ENCODE measurements at regions not wholly inside any gene's neighbourhood (a gene's known extent, or its start where the extent isn't known, plus 50 kb on each side); places are given as distances from the start of the nearest gene placed in this dataset.
A peak's percentile ranks its signal among the peaks of the same experiment; 100 is the strongest.

DNA sequence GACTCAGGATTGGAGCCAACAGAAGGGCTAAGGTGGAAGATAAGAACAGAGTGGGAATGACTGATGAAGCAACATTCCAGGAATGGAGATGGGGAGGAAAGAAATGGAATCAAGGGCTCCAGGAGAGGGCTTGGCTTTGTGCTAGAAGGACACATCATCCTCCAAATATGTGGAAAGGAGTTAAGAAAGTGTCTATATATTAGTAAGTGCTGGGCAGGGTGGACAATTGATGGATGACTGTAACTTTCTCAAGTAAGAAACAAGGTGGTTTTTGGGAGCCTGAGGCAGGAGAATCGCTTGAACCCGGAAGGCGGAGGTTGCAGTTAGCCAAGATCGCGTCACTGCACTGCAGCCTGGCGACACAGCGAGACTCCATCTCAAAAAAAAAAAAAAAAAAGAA lies 71.6 kb upstream of the NFKB1 start:
- Mint-ChIP-seq H3K9me3 (no peaks in the 10 kb centered on the region), H3K4me1 (peaks cover 6% of the 10 kb centered on the region), H3K4me3 (peak overlapping the region; percentile 3), H3K27me3 (no peaks in the 10 kb centered on the region), H3K27ac (no peak overlapping the region), H3K36me3 (ENCODE audit: low read depth) (no peaks in the 10 kb centered on the region)
- no peak for DNase-seq
- ATAC-seq: no peak

DNA sequence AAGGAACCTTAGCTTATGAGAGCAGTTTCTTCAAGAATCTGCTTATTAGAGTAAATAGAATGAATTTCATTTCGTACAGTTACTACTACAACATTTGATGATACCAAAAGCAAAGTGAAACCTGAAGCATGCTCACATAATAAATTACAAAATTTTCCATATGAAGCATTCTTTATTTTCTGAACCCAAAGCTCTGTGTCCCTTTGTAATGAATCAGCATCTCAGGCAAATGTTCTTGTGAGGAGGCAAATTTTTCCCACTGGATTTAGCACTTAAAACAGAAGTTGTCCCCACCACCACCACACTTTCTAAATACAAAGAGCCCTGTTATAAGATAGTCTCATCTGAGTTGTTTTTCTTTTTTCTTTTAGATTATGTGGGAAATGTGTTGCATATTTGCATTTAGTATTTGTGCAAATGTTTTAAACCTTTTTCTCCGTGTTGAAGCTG lies 70.7 kb upstream of the NFKB1 start:
- no peak for ATAC-seq
- H3K27me3 Mint-ChIP-seq: no peaks in the 10 kb centered on the region
- H3K9me3 Mint-ChIP-seq: no peaks in the 10 kb centered on the region

DNA sequence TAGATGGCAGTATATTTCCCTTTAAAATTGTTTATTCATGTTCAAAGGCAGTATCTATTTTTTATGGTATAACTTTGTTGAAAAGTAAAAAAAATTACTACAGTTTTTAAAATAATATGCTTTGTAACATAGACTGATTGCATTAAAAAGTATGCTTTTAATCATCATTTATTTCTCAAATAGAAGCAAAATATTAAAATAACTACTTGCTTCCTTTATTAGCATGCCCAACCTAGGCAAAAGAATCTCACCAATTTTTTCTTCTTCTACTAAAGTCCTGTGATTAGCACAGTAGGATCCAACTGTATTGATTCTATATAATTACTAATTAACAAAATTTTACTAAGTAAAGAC lies 69.6 kb upstream of the NFKB1 start:
- no peaks in the 10 kb centered on the region for H3K27me3 Mint-ChIP-seq
- ATAC-seq (no peak), DNase-seq (no peak)
- peak overlapping the region; percentile 82 for H3K27ac Mint-ChIP-seq
- H3K36me3 Mint-ChIP-seq (ENCODE audit: low read depth): no peaks in the 10 kb centered on the region
- peaks cover 6% of the 10 kb centered on the region for H3K4me1 Mint-ChIP-seq
- peak overlapping the region; percentile 79 for H3K4me3 Mint-ChIP-seq
- H3K9me3 Mint-ChIP-seq: peaks cover 3% of the 10 kb centered on the region

More for the DNA sequence above, 70.7 kb upstream of the NFKB1 start:
- Mint-ChIP-seq H3K4me3 (peak overlapping the region; percentile 79), H3K4me1 (peaks cover 6% of the 10 kb centered on the region), H3K27ac (peak overlapping the region; percentile 82), H3K36me3 (ENCODE audit: low read depth) (no peaks in the 10 kb centered on the region)
- no peak for DNase-seq

DNA sequence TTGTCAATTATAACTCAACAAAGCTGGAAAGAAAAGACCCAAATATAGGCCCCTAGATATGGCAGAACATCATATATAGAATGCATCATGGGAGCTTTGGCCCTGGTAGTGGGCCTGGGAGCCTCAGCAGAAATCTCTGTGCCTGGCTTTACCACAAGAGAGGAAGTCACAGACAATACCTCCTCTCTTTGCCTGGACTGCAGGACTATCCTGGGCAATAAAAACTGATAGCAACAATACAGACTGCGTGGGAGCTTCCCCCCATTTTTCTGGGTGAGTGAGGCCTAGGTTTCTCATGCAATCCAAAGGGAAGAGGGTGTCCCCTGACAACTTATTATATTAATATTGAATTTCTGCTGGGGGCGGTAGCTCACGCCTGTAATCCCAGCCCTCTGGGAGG lies 64.0 kb upstream of the NFKB1 start:
- Mint-ChIP-seq H3K4me1 (no peaks in the 10 kb centered on the region), H3K27me3 (no peaks in the 10 kb centered on the region), H3K36me3 (ENCODE audit: low read depth) (no peaks in the 10 kb centered on the region), H3K9me3 (peaks cover 5% of the 10 kb centered on the region), H3K4me3 (no peak overlapping the region), H3K27ac (no peak overlapping the region)
- ATAC-seq: no peak
- DNase-seq: no peak

DNA sequence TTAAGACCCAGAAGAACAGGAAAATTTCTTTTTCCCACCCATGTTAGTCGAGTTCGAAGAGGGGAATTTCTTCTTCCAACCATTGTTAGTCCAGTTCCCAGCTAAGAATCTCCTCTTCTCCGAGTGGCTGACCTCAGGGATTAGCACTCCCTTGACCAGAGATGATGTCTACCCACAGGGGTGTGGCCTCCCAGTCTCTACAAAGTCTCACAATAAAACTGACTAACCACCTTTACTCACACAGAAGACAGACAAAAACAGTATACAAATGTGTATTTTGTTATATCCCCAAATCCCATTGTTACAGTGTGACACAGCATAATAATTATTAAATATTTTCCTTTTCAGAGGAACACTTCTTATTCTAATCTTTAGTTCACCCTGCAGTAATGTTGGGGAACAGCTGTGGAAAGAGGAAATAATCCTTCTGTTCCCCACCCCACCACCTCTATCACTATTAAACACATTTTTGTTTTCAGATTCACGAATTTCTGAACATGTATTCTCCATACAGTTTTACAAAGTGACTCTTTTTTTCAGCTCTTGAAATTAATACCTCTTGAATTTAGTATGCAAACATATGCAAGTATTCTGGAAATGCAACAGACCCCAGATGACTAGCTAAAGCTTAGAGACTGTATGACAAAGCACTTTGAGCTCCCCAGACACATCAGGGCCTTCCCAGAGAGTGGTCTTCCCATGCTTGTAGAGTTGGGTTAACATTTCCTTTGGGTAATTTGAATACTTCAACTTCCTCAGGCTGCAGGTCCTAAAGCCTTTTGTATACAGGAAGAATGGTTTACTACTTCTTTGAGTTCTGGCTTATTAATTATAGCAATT lies 62.5 kb upstream of the NFKB1 start:
- no peaks in the 10 kb centered on the region for H3K36me3 Mint-ChIP-seq (ENCODE audit: low read depth)
- H3K27ac Mint-ChIP-seq: no peak overlapping the region
- no peak for DNase-seq
- no peaks in the 10 kb centered on the region for H3K4me1 Mint-ChIP-seq
- H3K9me3 Mint-ChIP-seq: peaks cover 5% of the 10 kb centered on the region
- no peak overlapping the region for H3K4me3 Mint-ChIP-seq
- ATAC-seq: no peak
- H3K27me3 Mint-ChIP-seq: peaks cover 2% of the 10 kb centered on the region

DNA sequence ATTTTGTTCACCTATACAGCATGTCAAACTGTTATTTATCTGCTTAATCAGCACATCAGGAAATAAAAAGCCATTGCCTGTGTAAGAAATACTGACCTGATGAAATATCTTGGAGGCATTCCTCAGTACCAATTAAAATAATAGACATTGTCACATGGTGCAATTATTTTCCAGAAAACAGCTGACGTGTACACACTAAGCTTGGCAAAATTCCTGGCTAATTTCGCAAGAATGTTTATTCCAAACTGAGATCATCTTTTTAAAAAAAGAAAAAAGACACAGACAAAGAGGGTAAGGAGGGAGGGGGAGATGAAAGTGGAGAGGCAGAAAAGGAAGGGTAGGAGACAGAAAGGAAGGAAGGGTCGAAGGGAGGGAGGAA lies 61.9 kb upstream of the NFKB1 start:
- no peak for DNase-seq
- Mint-ChIP-seq H3K9me3 (peaks cover 5% of the 10 kb centered on the region), H3K27me3 (peaks cover 2% of the 10 kb centered on the region), H3K4me1 (no peaks in the 10 kb centered on the region), H3K27ac (no peak overlapping the region), H3K36me3 (ENCODE audit: low read depth) (no peaks in the 10 kb centered on the region), H3K4me3 (no peak overlapping the region)
- ATAC-seq: no peak

DNA sequence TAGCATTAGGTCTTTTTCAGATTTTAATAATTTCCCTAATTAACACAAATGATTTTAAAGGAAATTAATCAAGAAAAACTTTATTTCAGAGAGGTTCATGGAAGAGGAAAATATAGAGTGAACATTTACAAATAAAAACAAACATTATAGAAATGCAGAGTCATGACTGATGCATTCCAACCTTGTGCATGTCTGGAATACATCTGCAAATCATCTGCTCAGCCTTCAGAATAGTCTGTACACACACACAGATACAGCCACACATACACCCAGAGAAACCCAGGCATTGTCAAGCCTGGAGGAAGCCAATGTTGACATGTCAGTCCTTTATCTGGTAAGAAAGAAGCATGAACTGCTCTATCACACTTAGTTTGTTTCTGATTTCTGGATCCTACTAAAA lies 61.3 kb upstream of the NFKB1 start:
- ATAC-seq: no peak
- Mint-ChIP-seq H3K4me1 (no peaks in the 10 kb centered on the region), H3K4me3 (no peak overlapping the region), H3K36me3 (ENCODE audit: low read depth) (no peaks in the 10 kb centered on the region), H3K9me3 (peaks cover 5% of the 10 kb centered on the region), H3K27me3 (peaks cover 2% of the 10 kb centered on the region), H3K27ac (no peak overlapping the region)
- no peak for DNase-seq

DNA sequence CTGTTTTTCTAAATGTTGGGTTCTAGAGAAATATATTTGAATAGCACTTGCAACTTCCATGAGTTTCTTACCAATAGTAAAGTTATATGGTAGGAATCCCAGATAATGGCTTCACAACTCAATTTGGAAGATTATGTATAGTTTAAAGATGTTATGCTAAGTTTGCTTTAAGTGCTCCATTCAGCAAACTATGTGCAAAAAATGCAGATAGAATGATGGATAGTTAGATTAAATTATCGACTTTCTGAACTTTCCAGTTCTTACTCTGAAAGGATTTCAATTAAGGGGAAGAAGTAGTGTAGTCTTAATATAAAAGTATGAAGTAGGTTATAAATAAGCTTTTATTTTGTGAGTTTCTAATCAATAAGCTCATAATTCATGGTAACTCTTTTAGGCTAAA lies 60.7 kb upstream of the NFKB1 start:
- no peak overlapping the region for H3K27ac Mint-ChIP-seq
- DNase-seq (no peak), ATAC-seq (no peak)
- H3K4me1 Mint-ChIP-seq: no peaks in the 10 kb centered on the region
- H3K36me3 Mint-ChIP-seq (ENCODE audit: low read depth): no peaks in the 10 kb centered on the region
- H3K9me3 Mint-ChIP-seq: peaks cover 5% of the 10 kb centered on the region
- H3K4me3 Mint-ChIP-seq: no peak overlapping the region
- H3K27me3 Mint-ChIP-seq: peaks cover 2% of the 10 kb centered on the region

DNA sequence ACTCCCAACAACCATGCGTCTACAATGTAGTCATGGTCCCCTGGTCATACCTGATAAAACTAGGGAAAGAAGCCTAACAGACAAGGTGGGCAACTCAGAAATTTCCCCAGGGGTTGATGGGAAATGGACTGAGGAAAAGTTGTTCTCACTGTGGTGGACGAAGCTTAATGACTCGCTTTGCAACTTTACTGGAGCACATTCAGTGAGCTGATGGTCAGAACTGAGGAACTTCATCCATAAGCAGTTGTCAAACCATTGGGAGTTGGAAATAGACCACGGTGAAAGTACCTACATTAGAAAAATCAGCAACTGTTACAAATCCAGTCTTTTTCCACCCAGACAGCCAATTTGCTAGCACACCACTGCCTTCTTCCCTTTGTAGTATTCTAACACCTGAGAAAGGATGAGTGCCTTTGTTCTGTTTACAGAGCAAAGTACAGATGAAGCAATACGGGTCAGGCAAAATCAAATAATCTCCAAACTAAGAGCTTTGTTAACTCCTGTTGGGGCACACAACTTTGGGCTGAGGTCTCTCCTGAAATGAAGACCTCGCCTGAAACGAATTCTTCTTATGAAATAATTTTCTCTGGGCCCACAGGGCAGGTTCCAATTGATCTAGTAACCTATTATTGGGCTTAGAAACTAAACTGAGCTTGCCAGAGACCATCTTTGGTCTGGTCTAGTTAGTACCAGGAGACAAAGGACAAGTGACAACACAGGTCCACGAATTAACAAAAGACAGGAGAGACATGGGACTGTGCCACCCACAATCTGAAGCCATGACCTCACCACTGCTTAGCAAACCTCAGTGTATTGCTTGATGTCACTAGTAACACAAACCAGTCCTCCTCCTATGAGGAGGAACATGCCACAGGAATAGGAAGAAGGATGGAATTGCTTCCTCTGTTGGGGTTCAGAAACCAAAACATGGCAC lies 58.9 kb upstream of the NFKB1 start:
- Mint-ChIP-seq H3K9me3 (no peaks in the 10 kb centered on the region), H3K4me1 (peaks cover 3% of the 10 kb centered on the region), H3K27ac (no peak overlapping the region), H3K4me3 (no peak overlapping the region), H3K27me3 (peaks cover 2% of the 10 kb centered on the region), H3K36me3 (ENCODE audit: low read depth) (no peaks in the 10 kb centered on the region)
- no peak for DNase-seq
- ATAC-seq: no peak

DNA sequence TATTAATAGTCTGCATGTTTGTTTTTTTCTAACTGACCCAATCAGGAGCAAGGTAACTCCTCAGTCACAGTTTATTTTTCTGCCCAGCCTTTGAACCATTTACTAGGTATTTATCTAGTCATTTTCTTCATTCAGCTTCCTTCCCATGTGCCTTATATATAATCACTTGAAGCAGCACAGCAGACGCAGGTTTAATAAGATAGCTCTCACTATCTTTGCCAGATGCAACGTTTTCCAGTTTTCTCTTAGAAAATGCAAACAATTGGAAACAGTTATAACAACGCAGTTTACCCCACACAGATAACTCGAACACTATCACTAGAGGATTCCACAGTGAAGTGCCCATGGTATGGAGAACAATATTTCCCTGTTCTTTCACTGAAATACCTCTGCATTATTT lies 56.4 kb upstream of the NFKB1 start:
- DNase-seq (no peak), ATAC-seq (no peak)
- Mint-ChIP-seq H3K27me3 (peaks cover 2% of the 10 kb centered on the region), H3K27ac (no peak overlapping the region), H3K4me1 (peaks cover 6% of the 10 kb centered on the region), H3K4me3 (no peak overlapping the region), H3K36me3 (ENCODE audit: low read depth) (no peaks in the 10 kb centered on the region), H3K9me3 (no peaks in the 10 kb centered on the region)

DNA sequence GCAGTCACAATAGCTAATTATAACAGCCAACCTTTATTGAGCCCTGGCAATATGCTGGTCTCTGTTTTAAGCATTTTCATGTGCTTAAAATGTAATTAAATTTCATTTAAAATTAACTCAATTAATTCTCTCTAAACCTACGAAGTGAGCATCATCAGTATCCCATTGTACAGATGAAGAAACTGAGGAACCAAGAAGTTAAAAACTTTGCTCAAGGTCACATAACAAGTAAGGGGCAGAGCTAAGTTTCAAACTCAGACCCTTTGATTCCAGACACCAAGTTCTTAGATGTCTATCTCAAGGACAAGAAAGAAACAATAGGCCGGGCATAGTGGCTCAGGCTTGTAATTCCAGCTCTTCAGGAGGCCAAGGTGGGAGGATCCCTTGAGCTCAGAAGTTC lies 55.9 kb upstream of the NFKB1 start:
- Mint-ChIP-seq H3K36me3 (ENCODE audit: low read depth) (no peaks in the 10 kb centered on the region), H3K27ac (no peak overlapping the region), H3K9me3 (no peaks in the 10 kb centered on the region), H3K27me3 (peaks cover 2% of the 10 kb centered on the region), H3K4me3 (no peak overlapping the region), H3K4me1 (peaks cover 10% of the 10 kb centered on the region)
- ATAC-seq: no peak
- DNase-seq: no peak

DNA sequence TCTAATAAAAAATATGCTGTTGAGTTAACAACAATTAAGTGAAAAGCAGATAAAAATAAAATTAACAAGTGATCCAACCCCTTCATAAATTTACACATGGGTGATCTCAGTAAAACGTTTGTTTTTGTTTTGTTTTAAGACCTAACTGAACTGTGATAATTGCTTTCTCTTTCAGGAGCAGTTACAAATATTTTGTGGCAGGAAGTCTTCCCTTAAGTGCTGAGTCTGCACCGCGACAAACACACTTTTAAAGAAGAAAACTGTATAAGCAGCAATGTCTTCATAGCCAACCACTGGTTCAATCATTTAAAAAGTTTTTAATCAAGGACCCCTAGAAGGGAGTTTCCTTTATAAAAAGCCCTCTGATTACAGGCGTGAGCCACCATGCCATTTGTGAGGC lies 53.7 kb upstream of the NFKB1 start:
- peaks cover 2% of the 10 kb centered on the region for H3K27me3 Mint-ChIP-seq
- ATAC-seq (no peak), DNase-seq (no peak)
- H3K9me3 Mint-ChIP-seq: no peaks in the 10 kb centered on the region
- no peak overlapping the region for H3K4me3 Mint-ChIP-seq
- H3K36me3 Mint-ChIP-seq (ENCODE audit: low read depth): no peaks in the 10 kb centered on the region
- H3K4me1 Mint-ChIP-seq: peaks cover 29% of the 10 kb centered on the region
- no peak overlapping the region for H3K27ac Mint-ChIP-seq

DNA sequence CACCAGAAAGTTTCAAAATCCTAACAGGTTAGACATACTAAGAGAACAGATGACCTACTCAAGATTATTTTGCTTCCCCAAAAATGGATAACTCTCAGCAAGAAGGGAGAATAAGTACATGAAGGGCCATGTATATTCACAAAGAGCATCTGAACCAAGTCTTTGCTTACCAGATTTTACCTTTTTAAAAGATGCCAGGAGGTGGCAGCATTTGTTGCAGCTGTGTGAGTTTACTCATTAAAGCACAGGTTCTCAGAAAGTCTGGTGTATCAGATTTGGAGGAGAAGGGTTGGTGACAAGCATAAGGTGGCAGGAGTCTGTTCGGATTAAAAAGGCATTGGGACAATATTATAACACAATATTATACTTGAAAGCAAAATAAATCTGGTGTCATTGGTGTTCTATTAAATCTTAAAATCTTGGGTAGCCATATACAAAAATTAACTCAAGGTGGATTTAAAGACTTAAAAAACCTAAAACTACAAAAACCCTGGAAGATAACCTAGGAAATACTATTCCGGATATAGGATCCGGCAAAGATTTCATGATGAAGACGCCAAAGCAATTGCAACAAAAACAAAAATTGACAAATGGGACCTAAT lies 51.3 kb upstream of the NFKB1 start:
- H3K9me3 Mint-ChIP-seq: no peaks in the 10 kb centered on the region
- no peaks in the 10 kb centered on the region for H3K27me3 Mint-ChIP-seq
- ATAC-seq (peak; percentile 68), DNase-seq (peak; percentile 32)
- no peak overlapping the region for H3K4me3 Mint-ChIP-seq
- peak overlapping the region; percentile 3 for H3K27ac Mint-ChIP-seq
- H3K4me1 Mint-ChIP-seq: peaks cover 48% of the 10 kb centered on the region
- H3K36me3 Mint-ChIP-seq (ENCODE audit: low read depth): no peaks in the 10 kb centered on the region

DNA sequence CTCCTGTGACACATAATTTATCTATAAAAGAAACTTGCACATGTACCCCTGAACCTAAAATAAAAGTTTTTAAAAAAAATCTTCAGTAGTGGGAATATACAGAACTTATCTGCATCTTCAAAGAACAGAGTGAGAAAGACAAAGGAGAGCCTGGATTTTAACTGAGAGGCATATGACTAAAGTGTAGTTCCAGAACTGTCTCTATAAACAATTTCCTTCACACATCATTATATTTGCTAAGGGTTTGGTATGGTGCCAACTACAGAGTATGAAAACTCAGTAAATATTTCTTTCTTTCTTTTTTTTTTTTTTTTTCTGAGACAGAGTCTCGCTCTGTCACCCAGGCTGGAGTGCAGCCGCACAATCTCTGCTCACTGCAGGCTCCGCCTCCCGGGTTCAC lies 49.9 kb upstream of the NFKB1 start:
- H3K4me1 Mint-ChIP-seq: peaks cover 48% of the 10 kb centered on the region
- no peak for ATAC-seq
- H3K36me3 Mint-ChIP-seq (ENCODE audit: low read depth): no peaks in the 10 kb centered on the region
- DNase-seq: no peak
- H3K9me3 Mint-ChIP-seq: no peaks in the 10 kb centered on the region
- no peaks in the 10 kb centered on the region for H3K27me3 Mint-ChIP-seq
- no peak overlapping the region for H3K4me3 Mint-ChIP-seq
- H3K27ac Mint-ChIP-seq: no peak overlapping the region

Data from activated naive CD8-positive, alpha-beta T cell treated with anti-CD3 and anti-CD28 coated beads, Interleukin-2, amount 50 U/mL, for 24 hours (primary cell).